Endothelial cell of umbilical vein (primary cell): ENCODE measurements at regions not wholly inside any gene's neighbourhood (a gene's known extent, or its start where the extent isn't known, plus 50 kb on each side); places are given as distances from the start of the nearest gene placed in this dataset.

Experiments
- BruUV-seq: library from RNA; stranded (reverse); fragments of 400-500 nt; replicated peaks from 2 replicates; lab custom pipeline; 2021; lab: Mats Ljungman, UMichigan
- CTCF ChIA-PET: fragments of 300-600, 350-600 bp; sonication (Branson Sonifier 250); formaldehyde crosslinking; loops from one replicate; lab custom pipeline; 2021; ENCODE audit warnings: antibody characterized with exemption, inconsistent platforms; lab: Charles Lee
- POLR2A ChIA-PET: fragments of 300-600, 350-600 bp; sonication (Branson Sonifier 250); formaldehyde crosslinking; loops from one replicate; lab custom pipeline; 2021; ENCODE audit warnings: antibody characterized with exemption, inconsistent platforms; lab: Charles Lee
- DNase-seq: peaks from one replicate; pipeline ENCODE4 v3.0.0-alpha.2; 2011; ENCODE audit warnings: low read depth, low spot score
- FAIRE-seq: peaks from 2 replicates; lab custom pipeline; 2011; peaks lifted over from hg19 to GRCh38; lab: Jason Lieb, UNC
- H2AFZ ChIP-seq: 2 replicates; pipeline ENCODE4 v1.6.0; 2012; ENCODE audit warnings: low read depth, low read length, control low read depth, inconsistent platforms
- H3K27ac ChIP-seq: 2 replicates; pipeline ENCODE4 v1.5.1; 2011; ENCODE audit warnings: low read depth, mild to moderate bottlenecking, control low read depth, low read length, moderate library complexity; ENCODE audit not compliant: insufficient read depth
- H3K27me3 ChIP-seq, 2 experiments: 2 replicates each; pipeline versions ENCODE4 v1.6.0 to v1.6.1; 2011; ENCODE audit warnings: low read length in 2 of 2, mixed read lengths in 1 of 2; ENCODE audit not compliant: control insufficient read depth in 2 of 2, insufficient read depth in 2 of 2
- H3K36me3 ChIP-seq, 2 experiments: 2 replicates in 1 of 2; 3 replicates in 1 of 2; pipeline ENCODE4 v1.5.1; 2011; ENCODE audit warnings: low read length in 2 of 2, mild to moderate bottlenecking in 1 of 2, moderate library complexity in 1 of 2; ENCODE audit not compliant: control insufficient read depth in 2 of 2, insufficient read depth in 2 of 2; ENCODE audit errors: extremely low read depth in 1 of 2
- H3K4me1 ChIP-seq: 3 replicates; pipeline ENCODE4 v1.5.1; 2011; ENCODE audit warnings: mild to moderate bottlenecking, low read length; ENCODE audit not compliant: control insufficient read depth, insufficient read depth; ENCODE audit errors: extremely low read depth
- H3K4me2 ChIP-seq: 2 replicates; pipeline ENCODE4 v1.6.1; 2011; ENCODE audit warnings: low read length, control low read depth, mixed read lengths; ENCODE audit not compliant: insufficient read depth
- H3K4me3 ChIP-seq, 3 experiments: fragments of 200-600 bp in 1 of 3; sonication (generic), shearing (Covaris generic) in 1 of 3; replicated peaks in 1 of 3; 2 replicates each; pipeline ENCODE4 v1.5.1; 2011 to 2016; ENCODE audit warnings: control low read depth in 3 of 3, low read length in 3 of 3, mild to moderate bottlenecking in 2 of 3, inconsistent platforms in 1 of 3, low read depth in 1 of 3, moderate library complexity in 1 of 3; ENCODE audit not compliant: insufficient read depth in 1 of 3
- H3K79me2 ChIP-seq: 2 replicates; pipeline ENCODE4 v1.6.0; 2012; ENCODE audit warnings: low read length, inconsistent platforms; ENCODE audit not compliant: control insufficient read depth, insufficient read depth
- H3K9ac ChIP-seq: replicated peaks from 2 replicates; pipeline ENCODE3; 2011; ENCODE audit warnings: low read length, control low read depth; ENCODE audit not compliant: insufficient read depth; ENCODE audit errors: extremely low read depth
- H3K9me1 ChIP-seq: replicated peaks from 3 replicates; pipeline ENCODE4 v1.6.0; 2011; ENCODE audit warnings: mild to moderate bottlenecking, low read length; ENCODE audit not compliant: control insufficient read depth, insufficient read depth; ENCODE audit errors: extremely low read depth
- H3K9me3 ChIP-seq: replicated peaks from 2 replicates; pipeline ENCODE4 v1.5.1; 2012; ENCODE audit warnings: low read length, inconsistent platforms; ENCODE audit not compliant: control insufficient read depth, insufficient read depth
- H4K20me1 ChIP-seq: replicated peaks from 2 replicates; pipeline ENCODE3; 2011; ENCODE audit warnings: mild to moderate bottlenecking, low read length; ENCODE audit not compliant: control insufficient read depth, insufficient read depth; ENCODE audit errors: extremely low read depth
- CTCF ChIP-seq, 2 donors: IDR thresholded peaks; 1 replicate in 1 of 2; 2 replicates in 1 of 2; pipeline ENCODE4 v1.5.1; 2011; ENCODE audit warnings: low read length in 2 of 2, mild to moderate bottlenecking in 2 of 2, moderate library complexity in 2 of 2, control low read depth in 1 of 2, inconsistent platforms in 1 of 2, low read depth in 1 of 2; ENCODE audit not compliant: insufficient read depth in 1 of 2; ENCODE audit errors: extremely low read depth in 1 of 2
- EZH2 ChIP-seq: IDR thresholded peaks from 2 replicates; pipeline ENCODE4 v1.6.1; 2012; ENCODE audit warnings: borderline replicate concordance, low read depth, mild to moderate bottlenecking, moderate library complexity, low read length, inconsistent platforms; ENCODE audit not compliant: severe bottlenecking
- FOS ChIP-seq: IDR thresholded peaks from 2 replicates; pipeline ENCODE4 v1.6.1; 2011; ENCODE audit warnings: mild to moderate bottlenecking, low read length, moderate library complexity, borderline replicate concordance; ENCODE audit not compliant: insufficient read depth
- GATA2 ChIP-seq: IDR thresholded peaks from 2 replicates; pipeline ENCODE4 v1.7.0; 2011; ENCODE audit warnings: low read depth, mild to moderate bottlenecking, moderate library complexity, mixed read lengths, low read length; ENCODE audit not compliant: insufficient read length, insufficient read depth
- JUN ChIP-seq: IDR thresholded peaks from 2 replicates; pipeline ENCODE4 v1.6.1; 2011; ENCODE audit warnings: borderline replicate concordance, low read depth; ENCODE audit not compliant: insufficient read length, insufficient read depth
- MAX ChIP-seq: IDR thresholded peaks from 2 replicates; pipeline ENCODE4 v1.6.1; 2011; ENCODE audit not compliant: insufficient read depth, insufficient read length
- MYC ChIP-seq: IDR thresholded peaks from one replicate; pipeline ENCODE4 v1.6.1; 2011; ENCODE audit warnings: mild to moderate bottlenecking, low read depth, low read length
- POLR2A ChIP-seq: IDR thresholded peaks from 2 replicates; pipeline ENCODE4 v1.6.1; 2012; ENCODE audit warnings: low read depth, mild to moderate bottlenecking, control low read depth, low read length
- POLR2AphosphoS5 ChIP-seq: IDR thresholded peaks from 2 replicates; pipeline ENCODE4 v1.6.1; 2012; ENCODE audit warnings: low read depth, mild to moderate bottlenecking, control low read depth, low read length, moderate library complexity; ENCODE audit not compliant: insufficient read depth
- dilution Hi-C: fragments of 300-500 bp; cut with MboI; formaldehyde crosslinking; loops from one replicate; pipeline ENCODE4 v1.15.0; 2019; ENCODE audit warnings: low sequenced_read_pairs; ENCODE audit not compliant: extremely low pct_ligation_motif_present
- intact Hi-C: fragments of 100-400 bp; cut with micrococcal nuclease; formaldehyde crosslinking; loops from one replicate; pipeline ENCODE4 v1.10.0; 2022

- no peaks in the 10 kb centered on the region for H3K9me1 ChIP-seq
- H2AFZ ChIP-seq, result no peak overlapping the region
- CTCF ChIA-PET, result interaction anchor here (1.3 kb wide), 1 partner anchor 43 kb away, joined by 6 read pairs; no protein-coding TSS in a partner anchor
- no peak overlapping the region for H3K9ac ChIP-seq
- no peak for FAIRE-seq
- intact Hi-C loops (no loop called here), dilution Hi-C loops (no loop called here)
- H3K36me3 ChIP-seq, result no peaks in the 10 kb centered on the region
- no peak overlapping the region for H3K4me3 ChIP-seq
- DNase-seq, result no peak
- no peaks in the 10 kb centered on the region for H3K79me2 ChIP-seq
- TF ChIP-seq EZH2 (no peak), POLR2AphosphoS5 (no peak), FOS (no peak), GATA2 (no peak), MAX (no peak), CTCF (IDR thresholded peaks at IDR 0.05; ENCODE audit: extremely low read depth in 1 of 2, insufficient read depth in 1 of 2, low read depth in 1 of 2, low read length in 2 of 2) (no peak), MYC (no peak), POLR2A (no peak), JUN (no peak)
- BruUV-seq, result no TSS peak
- H3K9me3 ChIP-seq, result no peaks in the 10 kb centered on the region
- no peaks in the 10 kb centered on the region for H3K4me1 ChIP-seq
- H3K27me3 ChIP-seq, result no peaks in the 10 kb centered on the region
- H3K4me2 ChIP-seq, result no peak overlapping the region
- POLR2A ChIA-PET, result no interaction called here
- H4K20me1 ChIP-seq, result no peaks in the 10 kb centered on the region
- H3K27ac ChIP-seq, result no peak overlapping the region
These were observed 124.8 kb upstream of the RIPOR2 start for GRCh38 chr6:25060522-25060921.
